ENCODE measurements at regions not wholly inside any gene's neighbourhood (a gene's known extent, or its start where the extent isn't known, plus 50 kb on each side); places are given as distances from the start of the nearest gene placed in this dataset.

DNA sequence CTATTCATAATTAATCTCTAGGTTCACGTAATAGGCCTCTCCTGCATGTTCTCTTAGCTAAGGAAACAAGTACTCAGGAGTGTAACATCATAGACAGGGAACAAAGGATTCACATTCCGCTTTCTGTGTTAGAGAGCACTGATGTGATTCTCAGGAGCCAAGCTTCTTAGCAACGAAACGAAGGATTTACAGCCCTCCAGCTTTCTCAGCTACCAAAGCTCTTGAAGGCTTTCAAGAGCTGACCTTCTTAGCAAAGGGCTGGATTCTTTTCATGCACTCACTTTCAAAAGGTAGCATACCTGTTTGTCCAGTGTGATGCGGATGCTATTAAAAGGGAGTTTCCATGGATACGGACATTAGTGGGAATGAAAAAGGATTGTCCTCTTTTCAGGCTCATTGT, 107.4 kb downstream of the TUSC1 start:
- TF ChIP-seq, protein P1, sequence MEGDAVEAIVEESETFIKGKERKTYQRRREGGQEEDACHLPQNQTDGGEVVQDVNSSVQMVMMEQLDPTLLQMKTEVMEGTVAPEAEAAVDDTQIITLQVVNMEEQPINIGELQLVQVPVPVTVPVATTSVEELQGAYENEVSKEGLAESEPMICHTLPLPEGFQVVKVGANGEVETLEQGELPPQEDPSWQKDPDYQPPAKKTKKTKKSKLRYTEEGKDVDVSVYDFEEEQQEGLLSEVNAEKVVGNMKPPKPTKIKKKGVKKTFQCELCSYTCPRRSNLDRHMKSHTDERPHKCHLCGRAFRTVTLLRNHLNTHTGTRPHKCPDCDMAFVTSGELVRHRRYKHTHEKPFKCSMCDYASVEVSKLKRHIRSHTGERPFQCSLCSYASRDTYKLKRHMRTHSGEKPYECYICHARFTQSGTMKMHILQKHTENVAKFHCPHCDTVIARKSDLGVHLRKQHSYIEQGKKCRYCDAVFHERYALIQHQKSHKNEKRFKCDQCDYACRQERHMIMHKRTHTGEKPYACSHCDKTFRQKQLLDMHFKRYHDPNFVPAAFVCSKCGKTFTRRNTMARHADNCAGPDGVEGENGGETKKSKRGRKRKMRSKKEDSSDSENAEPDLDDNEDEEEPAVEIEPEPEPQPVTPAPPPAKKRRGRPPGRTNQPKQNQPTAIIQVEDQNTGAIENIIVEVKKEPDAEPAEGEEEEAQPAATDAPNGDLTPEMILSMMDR (IDR thresholded peaks at IDR 0.05; ENCODE audit: insufficient read depth, low read depth, low read length, missing control alignments) = no peak
- no peak overlapping the region for H3K4me3 ChIP-seq (ENCODE audit: low read depth, low read length)
- DNase-seq (ENCODE audit: low read depth) = no peak

DNA sequence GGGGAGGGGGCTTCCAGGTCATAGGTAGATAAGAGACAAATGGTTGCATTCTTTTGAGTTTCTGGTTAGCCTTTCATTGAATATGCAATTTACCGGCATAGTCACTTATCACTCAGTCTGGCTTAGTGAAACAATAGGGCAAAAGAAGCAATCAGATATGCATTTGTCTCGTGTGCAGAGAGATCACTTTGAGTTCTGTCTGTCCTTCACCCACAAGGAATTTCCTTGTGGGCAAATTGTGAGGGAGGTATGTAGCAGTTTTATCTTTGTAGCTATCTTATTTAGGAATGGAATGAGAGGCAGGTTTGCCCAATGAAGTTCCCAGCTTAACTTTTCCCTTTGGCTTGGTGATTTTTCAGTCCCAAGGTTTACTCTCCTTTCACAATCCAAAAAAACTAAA, 116.1 kb downstream of the TUSC1 start:
- TF ChIP-seq, protein P1 (IDR thresholded peaks at IDR 0.05; ENCODE audit: insufficient read depth, low read depth, low read length, missing control alignments) = no peak

DNA sequence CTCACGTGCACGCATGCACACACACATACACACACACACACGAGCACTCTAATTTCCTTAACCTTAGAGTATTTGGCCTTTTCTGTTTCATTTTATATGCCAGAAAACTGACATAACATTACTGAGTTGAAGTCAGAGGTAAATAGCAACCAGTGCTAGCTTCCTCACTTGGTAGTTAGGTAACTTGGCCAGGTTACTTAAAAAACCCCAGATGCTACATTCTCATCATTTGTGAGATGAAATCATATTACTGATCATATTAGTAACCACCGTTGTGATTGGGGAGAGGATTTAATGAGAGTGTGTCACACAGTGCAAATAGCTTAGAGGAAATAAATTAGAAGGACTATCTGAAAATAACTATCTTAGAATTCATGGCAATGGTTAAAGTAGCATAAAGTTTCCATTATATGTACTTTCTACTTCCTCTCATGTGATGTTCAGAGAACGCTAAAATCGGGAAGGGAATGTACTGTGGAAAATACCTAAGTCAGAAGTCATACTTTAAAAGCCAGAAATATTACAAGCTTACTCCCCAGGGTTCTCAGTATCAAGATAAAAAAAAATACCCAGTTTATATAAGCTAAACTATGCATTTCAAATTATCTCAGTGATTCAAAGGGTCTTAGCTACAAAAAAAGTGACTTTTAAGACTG, 120.5 kb downstream of the TUSC1 start:
- no peak for DNase-seq (ENCODE audit: low read depth)
- no peak overlapping the region for H3K4me3 ChIP-seq (ENCODE audit: low read depth, low read length)
- TF ChIP-seq, protein P1 (IDR thresholded peaks at IDR 0.05; ENCODE audit: insufficient read depth, low read depth, low read length, missing control alignments) = no peak

More for the DNA sequence above, 116.1 kb downstream of the TUSC1 start:
- DNase-seq (ENCODE audit: low read depth) = no peak
- H3K4me3 ChIP-seq (ENCODE audit: low read depth, low read length) = no peak overlapping the region

DNA sequence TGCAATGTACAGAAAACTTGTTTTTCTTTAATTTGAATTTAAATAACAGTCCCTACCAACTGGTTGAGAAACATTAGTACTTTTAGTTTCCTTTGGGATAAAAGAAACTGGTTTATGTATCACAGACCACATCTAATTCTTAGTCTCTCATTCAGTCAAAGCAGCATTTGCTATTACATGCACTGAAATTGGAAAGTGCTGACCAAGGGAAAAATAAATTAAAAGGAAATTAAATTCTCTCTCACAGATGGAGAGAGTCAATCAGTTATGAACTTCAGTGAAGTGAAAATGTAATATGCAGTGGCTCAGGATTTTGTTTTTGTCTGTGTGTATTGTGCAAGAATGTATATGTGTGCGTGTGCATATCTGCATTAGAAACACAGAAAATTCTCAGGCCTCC, 121.7 kb downstream of the TUSC1 start:
- no peak overlapping the region for H3K4me3 ChIP-seq (ENCODE audit: low read depth, low read length)
- no peak for DNase-seq (ENCODE audit: low read depth)
- TF ChIP-seq, protein P1 (IDR thresholded peaks at IDR 0.05; ENCODE audit: insufficient read depth, low read depth, low read length, missing control alignments) = no peak

DNA sequence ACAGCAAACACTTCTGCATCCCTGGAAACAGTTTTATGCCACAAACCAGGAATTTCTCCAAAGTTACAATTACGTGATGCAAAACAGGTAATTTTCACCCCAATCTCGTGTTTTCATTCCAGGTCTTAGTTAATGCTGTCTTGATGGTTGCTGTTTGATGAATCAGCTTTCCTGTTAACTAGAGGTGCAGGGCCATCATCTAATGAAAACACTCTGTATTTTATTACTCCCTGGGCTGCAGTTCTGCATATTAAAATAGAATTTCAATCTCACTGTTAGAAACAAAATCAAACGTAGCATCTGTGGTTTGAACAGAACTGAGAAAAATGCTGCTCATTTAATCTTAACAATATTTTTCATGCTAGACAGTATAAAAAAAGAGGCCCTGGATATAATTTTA, 129.4 kb downstream of the TUSC1 start:
- TF ChIP-seq, protein P1 (IDR thresholded peaks at IDR 0.05; ENCODE audit: insufficient read depth, low read depth, low read length, missing control alignments) = no peak
- H3K4me3 ChIP-seq (ENCODE audit: low read depth, low read length) = no peak overlapping the region
- DNase-seq (ENCODE audit: low read depth) = no peak

DNA sequence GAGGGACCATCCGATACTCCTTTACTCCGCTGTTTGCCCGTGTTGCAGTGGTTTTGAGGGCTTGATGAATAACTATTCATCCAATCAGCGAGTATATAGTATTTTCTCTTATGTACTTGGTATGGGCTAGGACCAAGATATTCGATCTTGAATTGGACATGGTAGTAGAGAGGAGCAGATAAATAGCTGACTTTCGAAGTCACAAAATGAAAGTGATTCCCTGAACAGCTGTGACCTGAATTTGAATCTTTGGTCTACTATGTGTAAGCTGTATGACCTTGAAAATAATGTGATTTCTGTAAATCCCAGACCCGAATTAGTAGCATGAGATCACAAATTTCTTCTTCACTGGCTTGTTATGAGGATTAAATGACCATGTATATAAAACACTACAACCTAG, 134.4 kb downstream of the TUSC1 start:
- DNase-seq (ENCODE audit: low read depth) = no peak
- no peak overlapping the region for H3K4me3 ChIP-seq (ENCODE audit: low read depth, low read length)
- TF ChIP-seq, protein P1 (IDR thresholded peaks at IDR 0.05; ENCODE audit: insufficient read depth, low read depth, low read length, missing control alignments) = no peak

DNA sequence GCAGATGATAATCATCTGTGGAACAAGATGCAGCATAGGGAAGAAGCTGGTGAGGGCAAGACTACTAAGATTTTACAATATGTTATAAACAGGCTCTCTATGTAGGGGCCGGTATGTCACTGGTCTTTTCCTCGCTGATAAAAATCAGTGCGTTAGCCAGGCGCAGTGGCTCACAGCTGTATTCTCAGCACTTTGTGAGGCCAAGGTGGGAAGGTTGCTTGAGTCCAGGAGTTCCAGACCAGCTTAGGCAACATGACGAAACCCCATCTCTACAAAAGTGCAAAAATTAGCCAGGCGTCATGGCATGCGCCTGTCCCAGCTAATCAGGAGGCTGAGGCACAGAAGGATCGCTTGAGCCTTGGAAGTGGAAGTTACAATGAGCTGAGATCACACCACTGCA, 135.9 kb downstream of the TUSC1 start:
- no peak for DNase-seq (ENCODE audit: low read depth)
- H3K4me3 ChIP-seq (ENCODE audit: low read depth, low read length) = no peak overlapping the region
- TF ChIP-seq, protein P1 (IDR thresholded peaks at IDR 0.05; ENCODE audit: insufficient read depth, low read depth, low read length, missing control alignments) = no peak

All from GM12865 (cell line).